ENCODE measurements at regions not wholly inside any gene's neighbourhood (a gene's known extent, or its start where the extent isn't known, plus 50 kb on each side); places are given as distances from the start of the nearest gene placed in this dataset.

GRCh38 chr4:126687655-126688358 lies 945.0 kb upstream of the INTU start:
- no peak overlapping the region for H3K4me2 ChIP-seq (ENCODE audit: low read depth, low read length, poor library complexity, severe bottlenecking)
- DNase-seq = no peak

GRCh38 chr4:126691797-126692196 lies 941.0 kb upstream of the INTU start:
- Histone ChIP-seq H3K4me1 (ENCODE audit: low read length) (no peaks in the 10 kb centered on the region), H3K27ac (ENCODE audit: low read length) (no peak overlapping the region), H4K20me1 (ENCODE audit: insufficient read depth, low read depth, low read length) (no peaks in the 10 kb centered on the region), H3K36me3 (ENCODE audit: insufficient read depth, low read length) (no peaks in the 10 kb centered on the region), H3K27me3 (ENCODE audit: low read length) (no peaks in the 10 kb centered on the region), H2AFZ (ENCODE audit: low read length) (no peak overlapping the region), H3K79me2 (ENCODE audit: low read length) (no peaks in the 10 kb centered on the region), H3K9ac (ENCODE audit: low read length) (no peak overlapping the region), H3K9me2 (replicated peaks; ENCODE audit: insufficient read depth, low read length) (no peaks in the 10 kb centered on the region), H3K4me2 (ENCODE audit: low read depth, low read length, poor library complexity, severe bottlenecking) (no peak overlapping the region), H3K9me3 (ENCODE audit: low read length) (peaks cover 6% of the 10 kb centered on the region; the same call in 1 of the 2 replicates), H3K4me3 (ENCODE audit: low read length) (no peak overlapping the region)
- DNase-seq = peak; percentile 41

More at GRCh38 chr4:126687655-126688358, 945.0 kb upstream of the INTU start:
- Histone ChIP-seq H3K27me3 (ENCODE audit: low read length) (no peaks in the 10 kb centered on the region), H3K4me3 (ENCODE audit: low read length) (no peak overlapping the region), H3K36me3 (ENCODE audit: insufficient read depth, low read length) (no peaks in the 10 kb centered on the region), H2AFZ (ENCODE audit: low read length) (no peak overlapping the region), H3K27ac (ENCODE audit: low read length) (no peak overlapping the region), H3K9me2 (replicated peaks; ENCODE audit: insufficient read depth, low read length) (no peaks in the 10 kb centered on the region), H3K4me1 (ENCODE audit: low read length) (no peaks in the 10 kb centered on the region), H3K9ac (ENCODE audit: low read length) (no peak overlapping the region), H4K20me1 (ENCODE audit: insufficient read depth, low read depth, low read length) (no peaks in the 10 kb centered on the region), H3K9me3 (ENCODE audit: low read length) (peaks cover 7% of the 10 kb centered on the region), H3K79me2 (ENCODE audit: low read length) (no peaks in the 10 kb centered on the region)

GRCh38 chr4:126697748-126698147 lies 935.0 kb upstream of the INTU start:
- Histone ChIP-seq H3K4me2 (ENCODE audit: low read depth, low read length, poor library complexity, severe bottlenecking) (no peak overlapping the region), H3K4me1 (ENCODE audit: low read length) (no peaks in the 10 kb centered on the region), H3K27ac (ENCODE audit: low read length) (no peak overlapping the region), H2AFZ (ENCODE audit: low read length) (no peak overlapping the region), H3K79me2 (ENCODE audit: low read length) (no peaks in the 10 kb centered on the region), H3K9me3 (ENCODE audit: low read length) (peaks cover 11% of the 10 kb centered on the region; the same call in 1 of the 2 replicates), H3K9ac (ENCODE audit: low read length) (no peak overlapping the region), H3K4me3 (ENCODE audit: low read length) (no peak overlapping the region), H4K20me1 (ENCODE audit: insufficient read depth, low read depth, low read length) (no peaks in the 10 kb centered on the region), H3K9me2 (replicated peaks; ENCODE audit: insufficient read depth, low read length) (no peaks in the 10 kb centered on the region), H3K27me3 (ENCODE audit: low read length) (no peaks in the 10 kb centered on the region), H3K36me3 (ENCODE audit: insufficient read depth, low read length) (no peaks in the 10 kb centered on the region)
- no peak for DNase-seq

GRCh38 chr4:126698224-126698623 lies 934.5 kb upstream of the INTU start:
- H3K4me3 ChIP-seq (ENCODE audit: low read length) = no peak overlapping the region
- H2AFZ ChIP-seq (ENCODE audit: low read length) = no peak overlapping the region
- no peaks in the 10 kb centered on the region for H3K27me3 ChIP-seq (ENCODE audit: low read length)
- no peak overlapping the region for H3K27ac ChIP-seq (ENCODE audit: low read length)
- H3K9me3 ChIP-seq (ENCODE audit: low read length) = peaks cover 11% of the 10 kb centered on the region; the same call in 1 of the 2 replicates
- H3K36me3 ChIP-seq (ENCODE audit: insufficient read depth, low read length) = no peaks in the 10 kb centered on the region
- H3K9ac ChIP-seq (ENCODE audit: low read length) = no peak overlapping the region
- H3K79me2 ChIP-seq (ENCODE audit: low read length) = no peaks in the 10 kb centered on the region
- H4K20me1 ChIP-seq (ENCODE audit: insufficient read depth, low read depth, low read length) = no peaks in the 10 kb centered on the region
- DNase-seq = no peak
- H3K4me1 ChIP-seq (ENCODE audit: low read length) = no peaks in the 10 kb centered on the region
- H3K4me2 ChIP-seq (ENCODE audit: low read depth, low read length, poor library complexity, severe bottlenecking) = no peak overlapping the region
- H3K9me2 ChIP-seq (replicated peaks; ENCODE audit: insufficient read depth, low read length) = no peaks in the 10 kb centered on the region

- no peaks in the 10 kb centered on the region for H3K9me2 ChIP-seq (replicated peaks; ENCODE audit: insufficient read depth, low read length)
- H3K9ac ChIP-seq (ENCODE audit: low read length) = no peak overlapping the region
- H3K27me3 ChIP-seq (ENCODE audit: low read length) = no peaks in the 10 kb centered on the region
- no peak overlapping the region for H3K27ac ChIP-seq (ENCODE audit: low read length)
- H3K79me2 ChIP-seq (ENCODE audit: low read length) = no peaks in the 10 kb centered on the region
- DNase-seq = no peak
- no peak overlapping the region for H3K4me2 ChIP-seq (ENCODE audit: low read depth, low read length, poor library complexity, severe bottlenecking)
- H3K36me3 ChIP-seq (ENCODE audit: insufficient read depth, low read length) = no peaks in the 10 kb centered on the region
- peaks cover 21% of the 10 kb centered on the region for H3K9me3 ChIP-seq (ENCODE audit: low read length)
- no peaks in the 10 kb centered on the region for H3K4me1 ChIP-seq (ENCODE audit: low read length)
- no peak overlapping the region for H2AFZ ChIP-seq (ENCODE audit: low read length)
- no peaks in the 10 kb centered on the region for H4K20me1 ChIP-seq (ENCODE audit: insufficient read depth, low read depth, low read length)
- no peak overlapping the region for H3K4me3 ChIP-seq (ENCODE audit: low read length)
These were observed 931.0 kb upstream of the INTU start for GRCh38 chr4:126701756-126702155.

- H3K36me3 ChIP-seq (ENCODE audit: insufficient read depth, low read length) = no peaks in the 10 kb centered on the region
- H3K9me3 ChIP-seq (ENCODE audit: low read length) = peaks cover 21% of the 10 kb centered on the region
- H3K9me2 ChIP-seq (replicated peaks; ENCODE audit: insufficient read depth, low read length) = no peaks in the 10 kb centered on the region
- H3K4me2 ChIP-seq (ENCODE audit: low read depth, low read length, poor library complexity, severe bottlenecking) = no peak overlapping the region
- no peaks in the 10 kb centered on the region for H3K27me3 ChIP-seq (ENCODE audit: low read length)
- H3K4me3 ChIP-seq (ENCODE audit: low read length) = no peak overlapping the region
- DNase-seq = no peak
- H4K20me1 ChIP-seq (ENCODE audit: insufficient read depth, low read depth, low read length) = no peaks in the 10 kb centered on the region
- no peak overlapping the region for H3K9ac ChIP-seq (ENCODE audit: low read length)
- H3K4me1 ChIP-seq (ENCODE audit: low read length) = no peaks in the 10 kb centered on the region
- no peak overlapping the region for H2AFZ ChIP-seq (ENCODE audit: low read length)
- no peaks in the 10 kb centered on the region for H3K79me2 ChIP-seq (ENCODE audit: low read length)
- no peak overlapping the region for H3K27ac ChIP-seq (ENCODE audit: low read length)
These were observed 930.0 kb upstream of the INTU start for GRCh38 chr4:126702747-126703146.

- Histone ChIP-seq H3K9me2 (replicated peaks; ENCODE audit: insufficient read depth, low read length) (no peaks in the 10 kb centered on the region), H3K79me2 (ENCODE audit: low read length) (no peaks in the 10 kb centered on the region), H3K36me3 (ENCODE audit: insufficient read depth, low read length) (no peaks in the 10 kb centered on the region), H4K20me1 (ENCODE audit: insufficient read depth, low read depth, low read length) (no peaks in the 10 kb centered on the region), H3K27ac (ENCODE audit: low read length) (no peak overlapping the region), H3K9me3 (ENCODE audit: low read length) (peaks cover 24% of the 10 kb centered on the region), H3K4me2 (ENCODE audit: low read depth, low read length, poor library complexity, severe bottlenecking) (no peak overlapping the region), H3K4me1 (ENCODE audit: low read length) (no peaks in the 10 kb centered on the region), H3K27me3 (ENCODE audit: low read length) (no peaks in the 10 kb centered on the region), H2AFZ (ENCODE audit: low read length) (no peak overlapping the region), H3K4me3 (ENCODE audit: low read length) (no peak overlapping the region), H3K9ac (ENCODE audit: low read length) (no peak overlapping the region)
- no peak for DNase-seq
These were observed 927.5 kb upstream of the INTU start for GRCh38 chr4:126705266-126705665.

GRCh38 chr4:126708716-126709115 lies 924.0 kb upstream of the INTU start:
- Histone ChIP-seq H3K9ac (ENCODE audit: low read length) (no peak overlapping the region), H3K27ac (ENCODE audit: low read length) (no peak overlapping the region), H3K9me3 (ENCODE audit: low read length) (peaks cover 30% of the 10 kb centered on the region), H3K4me3 (ENCODE audit: low read length) (no peak overlapping the region), H3K79me2 (ENCODE audit: low read length) (no peaks in the 10 kb centered on the region), H3K4me2 (ENCODE audit: low read depth, low read length, poor library complexity, severe bottlenecking) (no peak overlapping the region), H3K36me3 (ENCODE audit: insufficient read depth, low read length) (no peaks in the 10 kb centered on the region), H4K20me1 (ENCODE audit: insufficient read depth, low read depth, low read length) (no peaks in the 10 kb centered on the region), H3K4me1 (ENCODE audit: low read length) (no peaks in the 10 kb centered on the region), H3K9me2 (replicated peaks; ENCODE audit: insufficient read depth, low read length) (no peaks in the 10 kb centered on the region), H2AFZ (ENCODE audit: low read length) (no peak overlapping the region), H3K27me3 (ENCODE audit: low read length) (no peaks in the 10 kb centered on the region)
- no peak for DNase-seq

Measured in Karpas-422 (cell line).